ENCODE measurements at regions not wholly inside any gene's neighbourhood (a gene's known extent, or its start where the extent isn't known, plus 50 kb on each side); places are given as distances from the start of the nearest gene placed in this dataset.

DNA sequence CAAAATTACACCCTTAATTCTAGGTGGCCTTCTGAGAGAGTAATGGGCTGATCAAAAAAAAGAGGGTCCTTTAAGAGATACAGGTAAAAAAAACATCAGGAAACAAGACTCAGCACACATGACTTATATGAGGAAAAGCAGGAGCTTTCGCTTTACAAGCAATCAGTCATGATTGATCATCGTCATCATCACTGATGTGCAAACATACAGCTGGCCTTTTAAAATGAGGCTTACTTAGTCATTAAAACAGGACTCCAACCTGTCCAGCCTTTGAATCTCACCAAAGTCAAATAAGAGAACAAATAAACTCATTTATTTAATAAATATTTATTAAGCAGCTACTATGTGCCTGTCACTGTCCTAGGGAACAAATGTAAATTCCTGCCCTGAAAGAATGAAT, 255.3 kb downstream of the SKAP2 start:
- no peak for TF ChIP-seq POLR2A (IDR thresholded peaks at IDR 0.05; ENCODE audit: low read depth, low read length)
- TF ChIP-seq POLR2AphosphoS5 (IDR thresholded peaks at IDR 0.05; ENCODE audit: low read length): no peak
- TF ChIP-seq ETV6 (conservative IDR thresholded peaks at IDR 0.05 in 1 of 2, IDR thresholded peaks at IDR 0.05 in 1 of 2; ENCODE audit: borderline replicate concordance in 1 of 2, low read depth in 1 of 2): no peak
- TF ChIP-seq, protein P1, sequence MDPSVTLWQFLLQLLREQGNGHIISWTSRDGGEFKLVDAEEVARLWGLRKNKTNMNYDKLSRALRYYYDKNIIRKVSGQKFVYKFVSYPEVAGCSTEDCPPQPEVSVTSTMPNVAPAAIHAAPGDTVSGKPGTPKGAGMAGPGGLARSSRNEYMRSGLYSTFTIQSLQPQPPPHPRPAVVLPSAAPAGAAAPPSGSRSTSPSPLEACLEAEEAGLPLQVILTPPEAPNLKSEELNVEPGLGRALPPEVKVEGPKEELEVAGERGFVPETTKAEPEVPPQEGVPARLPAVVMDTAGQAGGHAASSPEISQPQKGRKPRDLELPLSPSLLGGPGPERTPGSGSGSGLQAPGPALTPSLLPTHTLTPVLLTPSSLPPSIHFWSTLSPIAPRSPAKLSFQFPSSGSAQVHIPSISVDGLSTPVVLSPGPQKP (IDR thresholded peaks at IDR 0.05; ENCODE audit: low read depth, low read length): no peak
- TF ChIP-seq, protein P2, sequence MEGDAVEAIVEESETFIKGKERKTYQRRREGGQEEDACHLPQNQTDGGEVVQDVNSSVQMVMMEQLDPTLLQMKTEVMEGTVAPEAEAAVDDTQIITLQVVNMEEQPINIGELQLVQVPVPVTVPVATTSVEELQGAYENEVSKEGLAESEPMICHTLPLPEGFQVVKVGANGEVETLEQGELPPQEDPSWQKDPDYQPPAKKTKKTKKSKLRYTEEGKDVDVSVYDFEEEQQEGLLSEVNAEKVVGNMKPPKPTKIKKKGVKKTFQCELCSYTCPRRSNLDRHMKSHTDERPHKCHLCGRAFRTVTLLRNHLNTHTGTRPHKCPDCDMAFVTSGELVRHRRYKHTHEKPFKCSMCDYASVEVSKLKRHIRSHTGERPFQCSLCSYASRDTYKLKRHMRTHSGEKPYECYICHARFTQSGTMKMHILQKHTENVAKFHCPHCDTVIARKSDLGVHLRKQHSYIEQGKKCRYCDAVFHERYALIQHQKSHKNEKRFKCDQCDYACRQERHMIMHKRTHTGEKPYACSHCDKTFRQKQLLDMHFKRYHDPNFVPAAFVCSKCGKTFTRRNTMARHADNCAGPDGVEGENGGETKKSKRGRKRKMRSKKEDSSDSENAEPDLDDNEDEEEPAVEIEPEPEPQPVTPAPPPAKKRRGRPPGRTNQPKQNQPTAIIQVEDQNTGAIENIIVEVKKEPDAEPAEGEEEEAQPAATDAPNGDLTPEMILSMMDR (IDR thresholded peaks at IDR 0.05 in 2 of 3, conservative IDR thresholded peaks at IDR 0.05 in 1 of 3; ENCODE audit: control insufficient read depth in 2 of 3, extremely low read depth in 1 of 3, insufficient read depth in 1 of 3, low read depth in 3 of 3, low read length in 3 of 3): no peak
- TF ChIP-seq RAD21 (IDR thresholded peaks at IDR 0.05; ENCODE audit: insufficient read depth, low read depth, low read length): no peak
- no peak for TF ChIP-seq BRCA1 (IDR thresholded peaks at IDR 0.05; ENCODE audit: low read depth, low read length)
- TF ChIP-seq ZZZ3 (IDR thresholded peaks at IDR 0.05; ENCODE audit: control insufficient read depth, insufficient read length, low read depth): no peak
- no peak for TF ChIP-seq SPI1 (IDR thresholded peaks at IDR 0.05; ENCODE audit: borderline replicate concordance, insufficient read depth, low read depth, low read length)
- no peak for TF ChIP-seq JUND (IDR thresholded peaks at IDR 0.05; ENCODE audit: low read depth, low read length)
- no peak for TF ChIP-seq SMC3 (IDR thresholded peaks at IDR 0.05; ENCODE audit: borderline replicate concordance, low read length)
- no peak for TF ChIP-seq HCFC1 (IDR thresholded peaks at IDR 0.05; ENCODE audit: low read length)
- no peak for TF ChIP-seq EZH2 (IDR thresholded peaks at IDR 0.05; ENCODE audit: borderline replicate concordance, control insufficient read depth, low read depth, low read length)

Data from GM12878 (cell line).